HepG2 (cell line): ENCODE measurements at regions not wholly inside any gene's neighbourhood (a gene's known extent, or its start where the extent isn't known, plus 50 kb on each side); places are given as distances from the start of the nearest gene placed in this dataset.

Experiments
- ATAC-seq: fragments of 200-7000 bp; cut with Tn5 transposase; 3 replicates; pipeline ENCODE4 v1.9.1; 2020; ENCODE audit warnings: mild to moderate bottlenecking, moderate library complexity
- BruUV-seq: library from RNA; stranded (reverse); fragments of 400-500 nt; replicated peaks from 2 replicates; lab custom pipeline; 2021; lab: Mats Ljungman, UMichigan
- CTCF ChIA-PET: fragments of 300-600 bp; formaldehyde crosslinking; extraction: SDS; loops from one replicate; lab custom pipeline; 2021; ENCODE audit warnings: low total read pairs, inconsistent platforms, low intra/inter-chr PET ratio; lab: Yijun Ruan, JAX
- POLR2A ChIA-PET: fragments of 350-600 bp; sonication (Branson Sonifier 250); formaldehyde crosslinking; loops from one replicate; lab custom pipeline; 2020; ENCODE audit warnings: antibody characterized with exemption, inconsistent platforms; lab: Yijun Ruan, JAX
- DNase-seq: peaks from one replicate; pipeline ENCODE4 v3.0.0-alpha.2; 2015; ENCODE audit warnings: low spot score
- FAIRE-seq: peaks from 3 replicates; lab custom pipeline; 2011; peaks lifted over from hg19 to GRCh38; lab: Jason Lieb, UNC
- H2AFZ ChIP-seq: one replicate; pipeline ENCODE4 v1.6.1; 2011; ENCODE audit warnings: low read length, inconsistent platforms
- H3K27ac ChIP-seq: fragments of 300-600 bp; 3 replicates; pipeline ENCODE4 v1.8.0; 2011; ENCODE audit warnings: mixed run types, mild to moderate bottlenecking, mixed read lengths, low read length, inconsistent platforms; ENCODE audit not compliant: insufficient read depth; ENCODE audit errors: extremely low read length
- H3K27me3 ChIP-seq, 2 experiments: fragments of 200-600 bp in 1 of 2; 2 replicates in 1 of 2; 3 replicates in 1 of 2; pipeline versions ENCODE4 v1.6.0 to v1.8.0; 2011; ENCODE audit warnings: low read length in 2 of 2, mild to moderate bottlenecking in 2 of 2, moderate library complexity in 2 of 2, inconsistent platforms in 1 of 2; ENCODE audit not compliant: insufficient read depth in 2 of 2, control insufficient read depth in 1 of 2
- H3K36me3 ChIP-seq, 2 experiments: fragments of 200-600 bp in 1 of 2; replicated peaks in 1 of 2; 2 replicates in 1 of 2; 3 replicates in 1 of 2; pipeline versions ENCODE4 v1.5.1 to v1.8.0; 2011; ENCODE audit warnings: low read length in 2 of 2, inconsistent platforms in 1 of 2; ENCODE audit not compliant: insufficient read depth in 2 of 2, control insufficient read depth in 1 of 2
- H3K4me1 ChIP-seq: 2 replicates; pipeline ENCODE4 v1.5.1; 2012; ENCODE audit warnings: low read length, inconsistent platforms; ENCODE audit not compliant: insufficient read depth
- H3K4me2 ChIP-seq: 2 replicates; pipeline ENCODE4 v1.6.0; 2011; ENCODE audit warnings: low read depth, low read length, inconsistent platforms
- H3K4me3 ChIP-seq, 3 experiments: fragments of 200-600 bp in 1 of 3; sonication (generic), shearing (Covaris generic) in 1 of 3; replicated peaks in 1 of 3; 2 replicates each; pipeline ENCODE4 v1.5.1; 2011 to 2016; ENCODE audit warnings: low read length in 3 of 3, inconsistent platforms in 2 of 3, low read depth in 2 of 3, mild to moderate bottlenecking in 2 of 3, control low read depth in 1 of 3, mixed read lengths in 1 of 3; ENCODE audit not compliant: insufficient read depth in 1 of 3
- H3K79me2 ChIP-seq: one replicate; pipeline ENCODE4 v1.6.1; 2011; ENCODE audit warnings: low read length, inconsistent platforms; ENCODE audit not compliant: insufficient read depth
- H3K9ac ChIP-seq: 2 replicates; pipeline ENCODE4 v1.6.0; 2011; ENCODE audit warnings: mild to moderate bottlenecking, low read depth, low read length, inconsistent platforms; ENCODE audit not compliant: insufficient read depth
- H3K9me3 ChIP-seq: 2 replicates; pipeline ENCODE4 v1.5.1; 2012; ENCODE audit warnings: mild to moderate bottlenecking, low read length
- H4K20me1 ChIP-seq: 2 replicates; pipeline ENCODE4 v1.6.0; 2011; ENCODE audit warnings: inconsistent platforms, mild to moderate bottlenecking, low read length, moderate library complexity; ENCODE audit not compliant: insufficient read depth
- ARID5B ChIP-seq: IDR thresholded peaks from 2 replicates; pipeline ENCODE4 v1.4.0; 2020; ENCODE audit warnings: mild to moderate bottlenecking, missing genetic modification reagents
- CREBL2 ChIP-seq: sonication (generic); formaldehyde crosslinking; IDR thresholded peaks from 2 replicates; pipeline ENCODE4 v1.8.1; 2023; ENCODE audit warnings: missing genetic modification reagents, mild to moderate bottlenecking, borderline replicate concordance
- DNMT3B ChIP-seq: conservative IDR thresholded peaks from 2 replicates; pipeline ENCODE4 v1.6.1; 2016; ENCODE audit warnings: missing biosample characterization, control low read depth
- FOXC1 ChIP-seq: sonication (generic); formaldehyde crosslinking; IDR thresholded peaks from 2 replicates; pipeline ENCODE4 v1.8.0; 2022; ENCODE audit warnings: mild to moderate bottlenecking, missing genetic modification reagents, borderline replicate concordance
- KLF6 ChIP-seq: IDR thresholded peaks from 2 replicates; pipeline ENCODE4 v1.8.0; 2016; ENCODE audit warnings: missing biosample characterization, missing genetic modification reagents
- NCOA1 ChIP-seq: sonication (generic); formaldehyde crosslinking; IDR thresholded peaks from 2 replicates; pipeline ENCODE4 v1.9.0; 2021; ENCODE audit warnings: missing genetic modification reagents
- NFIB ChIP-seq: sonication (generic); formaldehyde crosslinking; IDR thresholded peaks from 2 replicates; pipeline ENCODE4 v1.9.0; 2021; ENCODE audit warnings: missing genetic modification reagents, mild to moderate bottlenecking, borderline replicate concordance
- NR1H2 ChIP-seq: sonication (generic); formaldehyde crosslinking; IDR thresholded peaks from 2 replicates; pipeline ENCODE4 v1.8.1; 2022; ENCODE audit warnings: low read depth, missing genetic modification reagents, borderline replicate concordance
- RFX5 ChIP-seq: IDR thresholded peaks from 2 replicates; pipeline ENCODE4 v1.6.1; 2011; ENCODE audit warnings: low read depth, low read length, improper control_type of control experiment
- SNAPC2 ChIP-seq: sonication (generic); formaldehyde crosslinking; IDR thresholded peaks from 2 replicates; pipeline ENCODE4 v1.8.1; 2022; ENCODE audit warnings: mild to moderate bottlenecking, missing genetic modification reagents
- TARDBP ChIP-seq: sonication (generic); formaldehyde crosslinking; IDR thresholded peaks from 2 replicates; pipeline ENCODE4 v1.8.0; 2022; ENCODE audit warnings: mild to moderate bottlenecking, missing genetic modification reagents
- TCF7 ChIP-seq: sonication (generic); IDR thresholded peaks from 2 replicates; pipeline ENCODE4 v1.6.1; 2016; ENCODE audit warnings: antibody characterized with exemption, low read depth
- ZGPAT ChIP-seq: IDR thresholded peaks from 2 replicates; pipeline ENCODE4 v1.6.1; 2016; ENCODE audit warnings: mild to moderate bottlenecking
- ZNF224 ChIP-seq: sonication (generic); formaldehyde crosslinking; IDR thresholded peaks from 2 replicates; pipeline ENCODE4 v1.5.0; 2020; ENCODE audit warnings: mild to moderate bottlenecking, missing genetic modification reagents
- ZNF564 ChIP-seq: sonication (generic); formaldehyde crosslinking; IDR thresholded peaks from 2 replicates; pipeline ENCODE4 v1.8.1; 2023; ENCODE audit warnings: mild to moderate bottlenecking, missing genetic modification reagents
- ZNF614 ChIP-seq: IDR thresholded peaks from 2 replicates; pipeline ENCODE4 v1.6.1; 2018; ENCODE audit warnings: missing biosample characterization, missing genetic modification reagents, inconsistent platforms, borderline replicate concordance
- ZNF747 ChIP-seq: sonication (generic); formaldehyde crosslinking; IDR thresholded peaks from 2 replicates; pipeline ENCODE4 v1.8.1; 2023; ENCODE audit warnings: missing genetic modification reagents, mild to moderate bottlenecking, borderline replicate concordance
- ZNF773 ChIP-seq: sonication (generic); formaldehyde crosslinking; IDR thresholded peaks from 2 replicates; pipeline ENCODE4 v1.4.0; 2020; ENCODE audit warnings: missing genetic modification reagents, borderline replicate concordance
- ZNF878 ChIP-seq: sonication (generic); formaldehyde crosslinking; IDR thresholded peaks from 2 replicates; pipeline ENCODE4 v1.8.1; 2023; ENCODE audit warnings: mild to moderate bottlenecking, missing genetic modification reagents, moderate library complexity
- ZNF879 ChIP-seq: sonication (generic); formaldehyde crosslinking; IDR thresholded peaks from 2 replicates; pipeline ENCODE4 v1.8.1; 2023; ENCODE audit warnings: missing genetic modification reagents
- WGBS: methylation state at CpG from one replicate; pipeline ENCODE4 v1.1.6; 2017; ENCODE audit warnings: low lambda C conversion rate; 5-methylcytosine and 5-hydroxymethylcytosine counted together
- in situ Hi-C: cut with HindIII; loops from 2 replicates; pipeline ENCODE4 v1.10.0; 2017; ENCODE audit warnings: low pct_unique_long_range_greater_than_20kb; ENCODE audit not compliant: extremely low pct_ligation_motif_present
- intact Hi-C: fragments of 100-400 bp; cut with micrococcal nuclease; formaldehyde crosslinking; loops from one replicate; pipeline ENCODE4 v1.10.0; 2022; ENCODE audit not compliant: unreplicated experiment

GRCh38 chr12:46455648-46456352, 83.2 kb upstream of the SLC38A2 start (continued):
- TF ChIP-seq ARID5B = peak; percentile 58
- peak; percentile 54; the same call in 1 of the 2 replicates for TF ChIP-seq TARDBP (CRISPR knock-in tag)
- TF ChIP-seq ZGPAT = no peak; the same call in 1 of the 2 replicates

GRCh38 chr12:46454981-46455380, 82.4 kb upstream of the SLC38A2 start:
- ATAC-seq (no peak), FAIRE-seq (no peak), DNase-seq (no peak)
- in situ Hi-C loops = no loop called here
- no peak overlapping the region for H3K4me2 ChIP-seq
- no peak for TF ChIP-seq SNAPC2
- TF ChIP-seq ZNF614 (CRISPR knock-in tag) = no peak
- no peak for TF ChIP-seq KLF6 (CRISPR knock-in tag)
- TF ChIP-seq FOXC1 = no peak
- no peak for TF ChIP-seq DNMT3B (CRISPR knock-in tag)
- TF ChIP-seq TCF7 = no peak
- no peak for TF ChIP-seq RFX5
- no peak for TF ChIP-seq ZNF773 (CRISPR knock-in tag)
- TF ChIP-seq NR1H2 (CRISPR knock-in tag) = no peak
- TF ChIP-seq ZNF564 (CRISPR knock-in tag) = no peak
- no peak for TF ChIP-seq ZNF878 (CRISPR knock-in tag)
- TF ChIP-seq ZNF879 (CRISPR knock-in tag) = no peak
- no peak for TF ChIP-seq NFIB
- TF ChIP-seq ZNF224 (CRISPR knock-in tag) = no peak
- no peak for TF ChIP-seq ZNF747 (CRISPR knock-in tag)
- no peak for TF ChIP-seq NCOA1 (CRISPR knock-in tag)
- no peak for TF ChIP-seq CREBL2
- H3K4me3 ChIP-seq = no peak overlapping the region
- H3K27ac ChIP-seq = no peak overlapping the region
- no peaks in the 10 kb centered on the region for H3K79me2 ChIP-seq
- 100% methylated on average over 1 of the region's 1 CpG for WGBS
- ChIA-PET CTCF (no interaction called here), POLR2A (interaction anchor here (0.8 to 1.4 kb wide), 3 partner anchors 19 to 68 kb away, joined by 3 to 7 read pairs (median 4); no protein-coding TSS in a partner anchor)
- H3K9ac ChIP-seq = no peak overlapping the region
- no peaks in the 10 kb centered on the region for H3K27me3 ChIP-seq
- peaks cover 87% of the 10 kb centered on the region for H3K4me1 ChIP-seq
- H3K9me3 ChIP-seq = no peaks in the 10 kb centered on the region
- no TSS peak for BruUV-seq
- intact Hi-C loops = no loop called here
- no peaks in the 10 kb centered on the region for H3K36me3 ChIP-seq
- no peak overlapping the region for H2AFZ ChIP-seq
- H4K20me1 ChIP-seq = no peaks in the 10 kb centered on the region
